Stimulated activated CD4-positive, alpha-beta T cell treated with anti-CD3 and anti-CD28 coated beads, Interleukin-12 subunit alpha, Interleukin-12 subunit beta, amount 100 ng/mL, for 48 hours (primary cell): ENCODE measurements at regions not wholly inside any gene's neighbourhood (a gene's known extent, or its start where the extent isn't known, plus 50 kb on each side); places are given as distances from the start of the nearest gene placed in this dataset.

Experiments used
- DNase-seq, 3 donors: peaks; one replicate each; pipeline ENCODE4 v3.0.0-alpha.2; 2020; ENCODE audit warnings: low read depth in 2 of 3, low spot score in 1 of 3

GRCh38 chr10:6780008-6780677 is 200.1 kb upstream of the PRKCQ start:
- no peak for DNase-seq

- no peak for DNase-seq
Measured at GRCh38 chr10:6778992-6779701, 199.1 kb upstream of the PRKCQ start.

- DNase-seq = no peak
Measured at GRCh38 chr10:6776170-6776569, 196.1 kb upstream of the PRKCQ start.

- DNase-seq = no peak
Measured at GRCh38 chr10:6774406-6774805, 194.3 kb upstream of the PRKCQ start.

- DNase-seq = no peak
Measured at GRCh38 chr10:6771331-6771730, 191.3 kb upstream of the PRKCQ start.

- DNase-seq = no peak
Measured at GRCh38 chr10:6770846-6771245, 190.8 kb upstream of the PRKCQ start.

GRCh38 chr10:6769704-6770417 is 189.8 kb upstream of the PRKCQ start:
- DNase-seq = no peak

GRCh38 chr10:6766131-6766801 is 186.2 kb upstream of the PRKCQ start:
- DNase-seq = no peak

- no peak for DNase-seq
Measured at GRCh38 chr10:6763423-6763822, 183.3 kb upstream of the PRKCQ start.

- no peak for DNase-seq
Measured at GRCh38 chr10:6763001-6763400, 182.9 kb upstream of the PRKCQ start.

GRCh38 chr10:6759961-6760360 is 179.9 kb upstream of the PRKCQ start:
- no peak for DNase-seq

GRCh38 chr10:6757158-6757557 is 177.1 kb upstream of the PRKCQ start:
- no peak for DNase-seq

- no peak for DNase-seq
Measured at GRCh38 chr10:6756716-6757115, 176.6 kb upstream of the PRKCQ start.

- no peak for DNase-seq
Measured at GRCh38 chr10:6755781-6756460, 175.8 kb upstream of the PRKCQ start.

- no peak for DNase-seq
Measured at GRCh38 chr10:6753644-6754043, 173.6 kb upstream of the PRKCQ start.

GRCh38 chr10:6751363-6751762 is 171.3 kb upstream of the PRKCQ start:
- no peak for DNase-seq

GRCh38 chr10:6748981-6749635 is 169.0 kb upstream of the PRKCQ start:
- no peak for DNase-seq

GRCh38 chr10:6748029-6748428 is 168.0 kb upstream of the PRKCQ start:
- no peak for DNase-seq

- DNase-seq = no peak
Measured at GRCh38 chr10:6746782-6747181, 166.7 kb upstream of the PRKCQ start.

- no peak for DNase-seq
Measured at GRCh38 chr10:6743291-6743849, 163.3 kb upstream of the PRKCQ start.
